GM21529 (cell line): ENCODE measurements at regions not wholly inside any gene's neighbourhood (a gene's known extent, or its start where the extent isn't known, plus 50 kb on each side); places are given as distances from the start of the nearest gene placed in this dataset.

Experiments used
- ATAC-seq: cut with Tn5 transposase; IDR thresholded peaks from one replicate; pipeline ENCODE4 v1.9.1; 2021; ENCODE audit not compliant: unreplicated experiment

DNA sequence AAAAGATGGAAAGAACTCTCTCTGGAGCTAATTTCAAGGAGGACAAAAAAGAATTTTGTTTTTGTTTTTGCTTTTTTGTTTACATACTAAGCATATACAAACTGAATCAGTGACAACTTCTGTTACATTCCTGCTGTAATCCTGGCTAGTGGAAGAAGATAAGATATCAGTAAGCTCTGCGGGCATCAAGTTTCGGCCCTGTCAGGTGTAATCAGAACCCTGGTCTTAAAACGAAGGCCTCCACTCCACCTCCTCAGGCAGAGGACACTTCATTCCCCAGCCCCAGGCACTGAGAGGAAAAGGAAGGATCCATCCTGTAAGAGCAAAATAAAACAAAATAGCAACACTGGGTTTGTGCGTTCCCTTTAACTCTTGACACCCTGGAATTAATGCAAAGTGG, 88.9 kb upstream of the ARHGAP29 start:
- no peak for ATAC-seq

DNA sequence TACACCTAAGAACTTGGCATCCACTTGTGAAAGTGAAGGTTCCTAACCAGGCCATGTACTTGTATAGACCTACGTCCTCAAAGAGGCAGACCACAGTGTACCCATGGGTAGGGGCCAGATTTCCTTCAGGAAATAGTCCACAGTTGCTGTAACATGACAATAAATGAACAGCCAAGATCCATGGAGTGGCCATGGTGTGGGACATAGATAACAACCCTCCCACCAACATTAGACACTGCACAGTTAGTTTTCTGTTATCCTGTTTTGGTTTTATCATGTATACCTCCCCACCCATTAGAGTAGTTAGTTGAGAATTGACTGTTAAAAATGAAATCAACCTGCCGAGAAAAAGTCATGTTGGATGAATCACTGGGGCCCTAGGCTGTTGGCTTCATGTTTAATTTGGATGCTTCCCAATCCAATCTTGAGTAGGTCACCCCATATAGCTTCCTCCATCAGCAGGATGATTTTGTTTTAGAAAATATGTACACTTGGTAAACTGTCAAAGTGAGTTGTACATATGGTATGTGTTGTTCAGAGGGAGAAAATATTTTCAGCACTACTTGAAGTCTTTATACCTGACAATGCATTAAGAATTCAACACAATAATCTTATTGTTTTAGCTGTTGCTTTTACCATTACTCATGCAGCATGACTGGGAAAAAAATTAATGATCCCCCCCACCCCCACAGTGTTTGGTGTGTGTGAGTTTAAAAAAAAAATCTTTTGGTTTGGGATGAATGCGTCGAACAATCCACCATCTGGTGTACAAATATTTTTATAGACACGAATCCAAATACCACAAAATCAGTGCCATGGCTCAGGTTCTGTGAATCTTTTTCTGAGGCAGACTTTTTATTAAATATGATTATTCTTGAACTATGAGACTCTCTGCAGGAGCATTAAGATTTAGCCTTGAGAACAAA, 88.3 kb upstream of the ARHGAP29 start:
- no peak for ATAC-seq

DNA sequence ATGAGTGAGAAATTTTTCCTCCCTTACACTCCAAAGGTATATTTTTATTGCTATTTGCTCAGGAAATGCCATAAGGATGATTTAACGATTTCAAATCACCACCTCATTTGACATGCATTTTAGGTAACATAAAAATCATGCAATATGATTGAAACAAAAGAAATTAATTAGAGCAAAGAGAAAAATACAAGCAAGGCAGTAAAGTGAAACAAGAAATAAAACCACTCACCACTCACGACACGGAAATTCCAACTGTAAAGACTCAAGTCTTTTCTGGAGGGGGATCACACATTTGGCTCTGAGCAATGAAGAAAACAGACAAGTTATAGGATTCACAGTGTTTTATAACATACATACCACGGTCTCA, 86.8 kb upstream of the ARHGAP29 start:
- no peak for ATAC-seq

DNA sequence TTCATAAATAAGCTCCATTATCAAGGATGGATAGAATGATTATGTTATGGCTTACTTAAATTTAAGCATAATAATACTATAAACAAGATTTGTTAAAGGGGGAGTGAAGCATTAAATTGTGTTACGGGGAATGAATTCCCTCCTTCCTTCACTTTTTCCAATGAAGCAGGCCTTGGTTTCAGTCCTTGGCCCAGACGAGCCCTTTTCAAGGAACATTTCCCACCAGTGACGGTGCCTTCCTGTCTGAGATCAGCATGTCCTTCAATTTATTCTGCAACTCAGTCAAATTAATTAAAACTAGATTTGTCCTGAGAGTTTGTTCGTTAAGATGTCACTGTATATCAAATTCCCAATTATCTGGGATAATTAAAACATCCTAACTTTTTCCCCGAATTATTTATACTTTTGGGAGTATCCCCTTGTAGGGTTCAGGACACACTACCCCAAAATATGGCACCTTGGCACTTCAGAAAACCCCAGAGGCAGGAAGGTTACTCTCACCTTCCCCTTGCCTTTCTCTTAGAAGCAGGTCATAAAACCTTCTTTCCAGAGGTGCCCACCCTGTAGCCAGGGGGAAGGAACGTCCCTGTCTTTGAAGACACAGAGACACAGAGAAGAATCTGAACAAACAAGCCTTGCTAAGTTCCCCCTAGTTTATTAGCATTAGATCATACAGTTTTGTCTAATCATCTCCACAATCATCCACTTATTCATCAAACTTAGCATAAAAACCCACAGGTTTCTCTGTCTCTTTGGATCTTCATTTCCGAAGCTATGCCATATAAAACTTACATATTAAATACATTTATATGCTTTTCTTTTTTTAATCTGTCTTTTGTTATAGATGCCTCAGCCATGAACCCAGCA, 86.2 kb upstream of the ARHGAP29 start:
- ATAC-seq: no peak

DNA sequence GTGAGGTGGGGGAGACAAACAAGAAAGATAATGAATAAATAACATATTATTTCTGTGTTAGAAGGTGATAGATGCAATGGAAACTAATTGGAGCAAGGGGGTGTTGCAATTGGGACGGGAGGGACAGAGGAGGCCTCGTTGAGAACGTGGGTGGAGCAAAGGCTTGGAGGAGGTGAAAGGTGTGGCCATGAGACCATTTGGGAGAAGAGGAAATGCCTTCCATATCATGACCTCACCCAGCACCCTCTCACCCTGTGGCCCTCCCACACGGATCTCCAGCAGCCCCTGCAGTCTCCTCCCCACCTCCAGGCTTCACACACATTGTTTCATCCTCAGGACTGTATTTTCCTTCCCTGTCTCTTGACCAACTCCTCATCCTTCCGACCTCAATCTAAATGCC, 85.3 kb upstream of the ARHGAP29 start:
- no peak for ATAC-seq

DNA sequence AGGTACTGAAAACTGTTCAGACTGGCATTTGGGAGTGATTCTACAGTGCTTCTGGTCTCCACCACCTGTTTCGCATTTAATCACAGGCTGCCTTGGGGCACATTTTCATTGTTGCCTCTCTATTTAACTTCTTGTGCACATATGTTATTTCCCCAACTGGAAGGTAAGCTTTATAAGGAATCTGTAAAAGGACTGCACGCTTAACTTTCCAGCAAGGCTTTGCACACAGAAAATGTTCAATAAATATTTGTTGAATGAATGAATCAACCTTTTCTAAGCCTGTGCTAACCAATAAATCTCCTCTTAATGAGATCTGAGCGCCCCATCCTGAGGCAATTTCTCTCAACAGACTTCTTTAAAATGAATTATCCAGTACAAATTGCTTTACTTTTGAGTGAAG, 84.3 kb upstream of the ARHGAP29 start:
- no peak for ATAC-seq

DNA sequence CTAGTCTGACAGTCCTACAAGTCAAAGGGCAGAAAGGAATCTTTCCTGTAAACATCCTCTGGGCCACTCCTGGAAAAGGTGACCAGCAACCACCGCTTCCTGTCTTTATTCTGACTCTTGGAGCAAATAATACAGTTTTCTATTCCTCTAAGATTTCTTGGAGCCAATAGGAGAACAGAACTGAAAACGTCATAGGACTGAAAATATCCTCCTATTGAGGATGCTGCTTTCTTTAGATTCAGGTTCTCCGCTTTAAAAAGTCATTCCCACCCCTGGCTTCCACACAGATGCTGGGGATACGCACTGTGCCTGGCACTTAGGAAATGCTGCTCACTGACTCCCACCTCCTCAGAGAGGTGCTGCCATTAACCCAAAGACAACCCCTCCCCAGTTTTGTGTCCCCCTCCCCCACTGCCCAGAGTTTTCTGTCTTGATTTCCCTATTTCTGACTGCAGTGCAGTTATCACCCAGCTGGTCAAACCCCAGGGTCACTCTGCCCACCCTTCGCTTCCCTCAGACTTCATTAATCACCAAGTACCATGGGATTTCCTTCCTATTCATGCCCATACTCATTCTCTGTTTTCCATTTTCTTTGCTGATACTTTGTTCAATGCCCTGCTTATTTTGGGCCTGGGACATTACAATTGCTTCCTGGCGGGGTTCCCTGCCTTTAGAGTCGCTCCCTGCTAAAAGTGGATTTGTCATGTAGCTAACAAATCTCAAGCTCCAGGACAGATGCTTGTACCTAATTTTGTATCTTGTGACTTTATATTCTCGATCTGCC, 82.1 kb upstream of the ARHGAP29 start:
- ATAC-seq: no peak

DNA sequence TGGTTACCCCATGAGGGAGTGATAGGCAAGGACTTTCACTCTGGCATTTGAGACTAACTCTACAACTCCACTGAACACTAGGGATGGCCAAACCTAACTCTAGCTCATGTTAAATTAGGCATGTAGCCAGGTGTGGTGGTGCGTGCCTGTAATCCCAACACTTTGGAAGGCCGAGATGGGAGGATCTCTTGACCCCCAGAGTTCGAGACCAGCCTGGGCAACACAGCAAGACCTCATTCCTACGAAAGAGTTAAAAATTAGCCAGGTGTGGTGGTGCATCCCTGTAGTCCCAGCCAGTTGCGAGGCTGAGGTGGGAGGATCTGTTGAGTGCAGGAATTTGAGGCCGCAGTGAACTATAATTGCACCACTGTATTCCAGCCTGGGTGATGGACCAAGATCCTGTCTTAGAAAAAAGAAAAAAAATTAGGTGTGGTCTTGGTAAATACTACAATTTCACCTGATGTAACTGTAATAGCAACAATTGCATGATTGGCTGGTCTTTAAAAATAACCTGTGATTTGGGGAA, 81.2 kb upstream of the ARHGAP29 start:
- ATAC-seq: no peak

DNA sequence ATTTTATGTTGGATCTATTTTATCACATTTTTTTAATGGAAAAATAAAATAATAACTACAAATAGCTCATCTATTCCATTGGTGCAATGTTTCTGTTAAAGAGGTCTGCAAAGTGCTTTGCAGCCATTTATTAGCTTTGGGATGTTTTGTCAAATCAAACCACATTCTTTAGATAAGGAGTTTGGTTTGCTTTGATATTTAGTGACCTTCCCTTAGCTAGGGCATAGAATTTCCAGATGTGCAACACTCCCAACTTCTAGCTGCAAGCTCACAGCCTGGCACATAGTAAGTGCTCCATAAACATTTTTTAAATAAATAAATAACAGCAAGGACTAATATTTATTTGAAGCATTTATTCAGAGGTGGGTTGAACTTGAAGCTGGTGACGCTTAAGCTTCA, 80.4 kb upstream of the ARHGAP29 start:
- ATAC-seq: no peak

DNA sequence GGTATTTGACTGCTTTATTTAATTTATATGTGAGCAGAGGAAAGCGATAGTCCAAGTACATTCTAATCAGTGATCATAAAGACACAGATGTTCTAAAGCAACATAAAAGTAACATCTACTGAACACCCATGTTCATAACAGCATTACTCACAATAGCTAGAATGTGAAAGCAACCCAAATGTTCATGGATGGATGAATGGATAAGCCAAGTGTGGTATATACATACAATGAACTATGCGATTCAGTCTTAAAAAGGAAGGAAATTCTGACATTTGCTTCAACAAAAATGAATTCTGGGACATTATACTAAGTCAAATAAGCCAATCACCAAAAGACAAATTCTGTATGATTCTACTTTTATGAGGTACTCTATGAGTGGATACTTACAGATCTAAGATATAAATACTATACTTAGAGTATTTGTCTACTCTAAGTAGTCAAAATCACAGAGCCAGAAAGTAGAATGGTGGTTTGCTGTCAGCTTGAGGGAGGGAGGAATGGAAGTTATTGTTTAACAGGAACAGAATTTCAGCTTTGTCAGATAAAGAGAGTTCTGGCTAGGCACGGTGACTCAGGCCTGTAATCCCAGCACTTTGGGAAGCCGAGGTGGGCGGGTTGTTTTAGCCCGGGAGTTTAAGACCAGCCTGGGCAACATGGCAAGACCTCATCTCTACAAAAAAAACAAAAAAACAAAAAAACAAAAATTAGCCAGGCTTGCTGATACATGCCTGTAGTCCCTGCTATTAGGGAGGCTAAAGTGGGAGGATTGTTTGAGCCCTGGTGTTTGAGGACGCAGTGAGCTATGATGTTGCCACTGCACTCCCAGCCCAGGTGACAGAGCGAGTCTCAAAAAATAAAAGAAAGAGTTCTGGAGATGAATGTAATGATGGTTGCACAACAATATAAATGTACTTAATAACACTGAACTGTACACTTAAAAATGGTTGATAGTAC, 79.7 kb upstream of the ARHGAP29 start:
- ATAC-seq: no peak

DNA sequence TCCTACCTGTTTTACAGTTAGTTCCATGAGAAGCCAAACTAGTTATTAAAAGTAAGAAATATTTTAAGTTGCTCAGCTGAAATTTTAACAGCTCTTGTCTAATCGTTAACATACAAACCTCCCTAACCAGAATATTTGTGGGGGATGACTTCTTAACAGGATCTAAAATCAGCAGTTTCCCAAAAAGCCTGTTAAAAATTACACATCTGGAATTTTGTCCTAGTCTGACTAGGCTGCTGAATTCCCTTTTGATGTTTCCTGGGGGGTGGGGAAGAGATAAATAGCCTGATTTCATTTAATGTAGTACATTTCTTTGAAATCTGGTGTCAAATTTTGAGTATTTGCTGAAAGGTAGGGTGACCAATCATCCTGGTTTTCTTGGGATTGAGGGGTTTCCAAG, 78.8 kb upstream of the ARHGAP29 start:
- no peak for ATAC-seq

DNA sequence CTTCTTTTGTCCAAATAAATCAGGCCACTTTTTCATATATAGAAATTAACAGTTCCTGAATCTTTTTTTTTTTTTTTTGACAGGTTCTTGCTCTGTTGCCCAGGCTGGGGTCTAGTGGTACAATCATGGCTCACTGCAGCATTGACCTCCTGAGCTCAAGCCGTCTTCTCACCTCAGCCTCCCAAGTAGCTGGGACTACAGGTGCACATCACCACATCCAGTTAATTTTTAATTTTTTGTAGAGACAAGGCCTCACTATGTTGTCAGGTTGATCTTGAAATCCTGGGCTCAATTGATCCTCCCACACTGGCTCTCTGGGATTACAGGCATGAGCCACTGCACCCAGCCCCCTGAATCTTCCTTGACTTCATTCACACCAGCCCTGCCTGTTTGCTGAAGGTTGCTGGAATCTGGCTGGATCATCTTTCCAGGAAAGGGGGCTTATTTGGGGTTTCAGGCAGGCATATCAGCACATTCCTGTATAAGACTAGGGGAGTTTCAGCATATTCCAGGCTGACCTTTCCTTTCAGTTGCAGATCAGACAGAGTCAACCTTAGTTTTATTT, 78.2 kb upstream of the ARHGAP29 start:
- ATAC-seq: no peak

DNA sequence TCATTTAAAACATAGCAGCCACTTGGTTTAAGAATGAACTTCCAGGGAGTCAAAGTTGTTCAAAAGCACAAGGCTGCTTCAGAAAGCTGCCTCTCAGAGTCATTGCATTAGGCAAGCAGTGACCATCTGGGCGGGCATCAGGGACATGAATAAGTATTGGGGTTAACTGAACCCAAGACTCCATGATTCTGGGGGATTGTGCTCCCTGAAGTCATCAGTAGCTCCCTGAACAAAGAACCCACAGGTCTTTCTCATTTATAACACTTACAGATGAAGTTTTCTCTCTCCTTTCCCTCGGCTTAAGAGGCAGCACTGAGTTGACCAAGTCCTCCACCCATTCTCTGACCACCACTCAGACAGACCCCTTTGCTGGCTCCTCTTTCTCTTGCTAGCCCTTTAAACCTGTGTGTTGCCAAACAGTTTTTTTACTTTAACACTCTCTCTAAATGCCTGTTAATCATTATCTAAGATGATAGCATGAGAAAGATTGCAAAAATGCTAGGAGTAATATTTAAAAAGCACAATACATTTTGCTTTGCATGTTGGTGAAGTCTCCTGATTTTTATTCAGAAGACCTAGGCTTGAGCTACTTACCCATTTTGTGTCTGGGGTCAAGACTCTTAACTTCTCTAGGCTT, 77.0 kb upstream of the ARHGAP29 start:
- no peak for ATAC-seq

DNA sequence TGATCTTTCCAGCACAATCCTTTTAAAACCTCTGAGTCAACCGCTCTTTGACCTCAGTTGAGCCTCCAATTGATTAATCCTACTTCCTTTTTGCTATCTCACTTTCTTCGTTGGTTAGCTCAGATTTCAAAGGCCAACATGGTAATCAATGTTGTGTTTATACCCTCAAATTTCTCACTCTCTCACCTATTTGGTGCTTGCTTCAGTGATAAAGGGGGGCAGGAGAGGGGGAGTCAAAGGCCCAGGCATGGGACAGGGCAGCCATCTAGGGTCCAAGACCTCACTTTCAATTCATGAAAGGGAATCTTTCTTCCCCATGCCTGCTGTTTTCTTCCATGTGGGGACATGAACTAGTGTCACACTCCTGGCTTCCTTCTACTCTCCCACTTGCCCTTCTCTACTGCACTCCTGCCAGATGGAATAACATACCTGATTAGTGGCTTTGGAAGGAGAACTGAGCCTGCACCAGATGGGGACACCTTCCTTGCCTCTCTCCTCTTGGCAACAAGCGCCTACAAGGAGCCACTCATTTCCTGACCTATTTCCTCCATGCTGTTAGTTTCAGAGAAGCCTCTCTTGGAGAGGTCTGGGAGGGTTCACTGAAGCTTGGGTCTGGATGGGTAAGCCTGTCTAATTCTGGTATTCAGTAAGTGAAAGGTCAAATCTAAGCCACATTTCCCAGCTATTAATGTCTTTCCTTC, 73.3 kb upstream of the ARHGAP29 start:
- no peak for ATAC-seq

DNA sequence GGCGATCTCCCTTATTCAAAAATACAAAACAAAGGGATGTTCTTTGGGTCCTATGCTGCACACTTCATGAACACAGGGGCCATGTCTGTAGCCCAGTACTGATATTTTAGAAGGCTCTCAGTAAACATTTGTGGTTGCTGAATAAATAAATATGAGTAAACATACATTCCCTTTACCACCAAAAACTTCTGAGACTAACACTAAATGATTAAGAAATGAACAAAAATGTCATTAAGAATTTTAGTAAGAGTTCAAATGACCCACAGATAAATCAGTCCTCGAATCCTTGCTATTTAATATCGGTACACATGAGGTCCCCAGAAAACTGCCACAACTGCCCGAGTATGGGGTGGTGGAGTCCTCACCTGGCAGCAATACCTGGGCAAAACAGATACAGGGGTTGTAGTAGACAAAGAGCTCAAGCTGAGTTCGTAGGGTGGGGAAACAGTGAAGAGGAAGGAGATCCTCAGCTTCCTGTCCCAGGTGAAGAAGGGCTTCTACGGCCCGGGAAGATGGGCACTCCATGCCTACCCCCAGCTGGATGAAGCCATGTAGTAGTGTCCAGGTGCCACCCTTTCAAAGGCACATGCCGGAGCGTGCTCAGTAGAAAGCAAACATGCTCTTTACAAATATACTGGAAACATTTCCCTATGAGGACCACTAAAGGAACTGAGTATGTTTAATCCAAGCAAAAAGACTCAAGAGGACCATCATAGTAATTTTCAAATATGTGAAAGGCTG, 72.6 kb upstream of the ARHGAP29 start:
- ATAC-seq: no peak

DNA sequence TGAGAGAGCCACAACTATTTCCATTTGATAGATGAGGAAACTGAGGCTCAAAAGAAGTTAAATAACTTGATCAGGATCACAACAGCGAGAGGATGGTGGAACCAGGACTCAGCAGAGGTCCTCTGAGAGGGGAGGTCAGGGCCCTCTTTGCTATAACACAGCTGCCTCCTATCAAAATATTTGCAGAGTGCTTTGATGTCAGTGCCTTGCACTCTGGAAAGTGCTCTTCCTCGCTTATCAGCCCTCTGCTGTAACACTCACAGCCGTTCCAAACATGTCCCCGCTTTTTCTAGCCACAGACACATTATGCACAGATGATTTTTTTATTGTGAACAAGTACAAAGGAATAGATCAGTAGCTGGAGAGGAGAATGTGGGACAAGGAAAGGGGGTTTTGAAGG, 71.8 kb upstream of the ARHGAP29 start:
- no peak for ATAC-seq

DNA sequence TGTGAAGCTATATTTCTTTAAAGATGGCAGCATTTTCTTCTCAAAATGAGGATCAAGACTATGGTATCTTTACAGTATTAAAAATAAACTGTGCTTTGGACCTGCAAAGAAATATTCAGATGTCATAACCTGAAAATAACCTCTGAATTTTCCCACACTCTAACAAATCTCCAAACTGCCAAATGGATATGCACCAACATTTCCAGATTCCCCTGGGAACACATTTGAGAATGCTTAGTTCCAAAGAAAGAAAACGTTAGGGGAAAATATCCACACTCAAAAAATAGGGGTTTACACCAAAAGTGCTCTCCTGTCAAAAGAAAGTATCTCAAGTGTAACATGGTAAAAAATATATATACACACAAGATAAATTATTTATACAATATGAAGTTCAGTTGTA, 69.1 kb upstream of the ARHGAP29 start:
- no peak for ATAC-seq

DNA sequence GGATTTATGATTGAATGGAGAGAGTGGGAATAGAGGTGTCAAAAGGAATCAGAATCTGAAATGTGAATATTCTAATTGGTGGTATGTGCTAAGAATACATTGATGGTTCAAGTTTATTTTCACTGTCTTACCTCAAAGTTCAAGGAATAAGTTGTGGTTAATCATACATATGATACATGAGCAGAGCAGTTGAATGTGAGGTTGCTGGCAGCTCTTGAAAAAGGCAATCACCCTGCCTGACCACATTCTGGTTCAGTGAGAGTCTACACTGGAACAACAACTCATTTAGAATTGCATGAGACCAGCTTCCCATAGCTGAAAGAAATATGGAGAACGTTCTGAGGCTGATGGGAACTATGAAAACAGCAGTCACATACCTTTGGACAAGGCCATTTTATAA, 68.3 kb upstream of the ARHGAP29 start:
- no peak for ATAC-seq
